ENCODE measurements at regions not wholly inside any gene's neighbourhood (a gene's known extent, or its start where the extent isn't known, plus 50 kb on each side); places are given as distances from the start of the nearest gene placed in this dataset.

DNA sequence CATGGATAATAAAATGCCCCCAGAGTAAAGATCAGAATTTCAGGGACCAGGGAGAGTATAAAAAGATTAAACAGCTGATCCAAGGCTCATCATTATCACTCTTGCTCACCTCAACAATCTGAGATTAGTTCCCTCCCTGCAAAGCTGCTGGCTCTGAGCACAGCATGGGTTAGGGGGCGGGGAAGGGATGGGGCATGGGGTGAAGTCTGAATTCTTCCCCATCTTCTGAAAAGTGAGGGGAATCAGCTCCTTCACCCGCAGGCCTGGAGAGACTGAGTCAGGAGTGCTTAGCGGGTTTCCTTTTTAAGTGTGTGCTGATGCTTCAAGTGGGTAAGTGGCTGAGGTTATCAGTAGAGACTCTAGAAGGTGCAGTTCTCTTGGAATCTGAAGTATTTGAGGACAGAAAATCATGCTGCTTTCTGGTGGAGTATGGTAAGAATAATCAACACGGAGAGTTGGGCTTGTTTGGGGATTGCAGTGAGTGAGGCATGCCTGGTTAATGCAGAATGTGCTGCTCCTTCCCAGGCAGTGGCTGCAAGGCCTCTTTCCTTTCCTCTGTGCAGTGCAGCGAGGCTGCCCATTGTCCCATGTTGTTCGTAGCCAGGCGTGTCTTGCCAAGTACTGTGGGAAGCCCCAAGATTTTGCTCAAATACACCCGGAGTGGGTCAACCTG lies 59.2 kb upstream of the TRAK1 start:
- TF ChIP-seq EZH2 (IDR thresholded peaks at IDR 0.05; ENCODE audit: borderline replicate concordance) (no peak), CTCF (IDR thresholded peaks at IDR 0.05; ENCODE audit: poor library complexity) (no peak), EZH2phosphoT487 (IDR thresholded peaks at IDR 0.05; ENCODE audit: low read depth, severe bottlenecking, unreplicated experiment) (no peak)
- H3K4me1 ChIP-seq (ENCODE audit: insufficient read depth), result peaks cover 37% of the 10 kb centered on the region
- peaks cover 73% of the 10 kb centered on the region for H3K79me2 ChIP-seq
- no peaks in the 10 kb centered on the region for H3K36me3 ChIP-seq (replicated peaks; ENCODE audit: insufficient read depth, low read depth)
- no peak for DNase-seq (ENCODE audit: low spot score)
- 44% methylated on average over 8 of the region's 8 CpGs for WGBS (ENCODE audit: low lambda C conversion rate, missing lambda C conversion rate)
- H3K27ac ChIP-seq, result peak overlapping the region; percentile 61
- peak overlapping the region; percentile 40 for H3K4me2 ChIP-seq
- H3K27me3 ChIP-seq, result no peaks in the 10 kb centered on the region
- no peaks in the 10 kb centered on the region for H3K9me2 ChIP-seq (replicated peaks; ENCODE audit: insufficient read depth)
- H3K9me3 ChIP-seq (ENCODE audit: low read depth), result no peaks in the 10 kb centered on the region
- H3K4me3 ChIP-seq, result no peak overlapping the region
- no peaks in the 10 kb centered on the region for H4K20me1 ChIP-seq (ENCODE audit: insufficient read depth, poor library complexity, severe bottlenecking)
- no peak overlapping the region for H2AFZ ChIP-seq

DNA sequence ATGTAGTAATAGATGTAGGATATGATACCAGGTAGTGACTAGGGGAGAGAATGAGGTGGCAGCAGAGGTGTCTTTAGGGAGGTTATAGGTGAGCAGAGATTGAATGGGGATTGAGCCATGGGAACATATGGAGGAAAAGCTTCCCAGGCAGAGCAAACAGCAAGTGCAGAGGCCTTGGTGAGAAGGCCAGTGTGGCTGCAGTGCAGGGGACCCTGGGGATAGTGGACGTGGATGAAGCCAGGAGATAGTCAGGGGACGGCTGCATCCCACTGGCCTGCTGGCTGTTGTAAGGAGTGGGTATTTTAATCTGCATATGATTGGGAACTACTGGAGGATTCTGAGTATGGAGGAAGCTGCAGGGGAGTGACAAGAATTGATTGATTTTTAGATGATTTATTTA lies 62.7 kb upstream of the TRAK1 start:
- Histone ChIP-seq H3K4me2 (no peak overlapping the region), H3K4me1 (ENCODE audit: insufficient read depth) (peaks cover 50% of the 10 kb centered on the region), H4K20me1 (ENCODE audit: insufficient read depth, poor library complexity, severe bottlenecking) (no peaks in the 10 kb centered on the region), H3K79me2 (peaks cover 59% of the 10 kb centered on the region), H3K9me2 (replicated peaks; ENCODE audit: insufficient read depth) (no peaks in the 10 kb centered on the region), H3K27ac (no peak overlapping the region), H3K4me3 (no peak overlapping the region), H2AFZ (no peak overlapping the region), H3K9me3 (ENCODE audit: low read depth) (no peaks in the 10 kb centered on the region), H3K36me3 (replicated peaks; ENCODE audit: insufficient read depth, low read depth) (no peaks in the 10 kb centered on the region), H3K27me3 (no peaks in the 10 kb centered on the region)
- TF ChIP-seq EZH2 (IDR thresholded peaks at IDR 0.05; ENCODE audit: borderline replicate concordance), result no peak
- TF ChIP-seq CTCF (IDR thresholded peaks at IDR 0.05; ENCODE audit: poor library complexity), result no peak
- no peak for TF ChIP-seq EZH2phosphoT487 (IDR thresholded peaks at IDR 0.05; ENCODE audit: low read depth, severe bottlenecking, unreplicated experiment)
- DNase-seq (ENCODE audit: low spot score), result no peak
- 96% methylated on average over 2 of the region's 2 CpGs for WGBS (ENCODE audit: low lambda C conversion rate, missing lambda C conversion rate)

DNA sequence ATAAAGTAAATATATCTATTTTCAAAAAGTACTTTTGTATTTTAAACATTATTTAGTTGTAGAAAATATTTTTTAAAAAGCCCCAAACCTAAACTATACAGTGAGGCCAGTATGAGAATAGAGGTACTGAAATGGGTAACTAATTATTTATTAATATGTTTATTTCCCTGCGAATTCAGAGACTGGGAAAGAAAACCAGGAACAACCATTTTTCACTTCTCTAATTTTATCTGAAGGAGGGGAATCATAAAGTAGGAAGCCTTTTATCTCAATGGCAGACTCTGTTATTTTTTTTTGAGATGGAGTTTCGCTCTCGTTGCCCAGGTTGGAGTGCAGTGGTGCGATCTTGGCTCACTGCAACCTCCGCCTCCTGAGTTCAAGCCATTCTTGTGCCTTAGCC lies 63.6 kb upstream of the TRAK1 start:
- Histone ChIP-seq H3K4me1 (ENCODE audit: insufficient read depth) (peaks cover 41% of the 10 kb centered on the region), H2AFZ (no peak overlapping the region), H3K79me2 (peaks cover 63% of the 10 kb centered on the region), H3K36me3 (replicated peaks; ENCODE audit: insufficient read depth, low read depth) (no peaks in the 10 kb centered on the region), H3K4me3 (no peak overlapping the region), H3K9me3 (ENCODE audit: low read depth) (no peaks in the 10 kb centered on the region), H4K20me1 (ENCODE audit: insufficient read depth, poor library complexity, severe bottlenecking) (no peaks in the 10 kb centered on the region), H3K27ac (no peak overlapping the region), H3K9me2 (replicated peaks; ENCODE audit: insufficient read depth) (no peaks in the 10 kb centered on the region), H3K27me3 (no peaks in the 10 kb centered on the region), H3K4me2 (no peak overlapping the region)
- 95% methylated on average over 5 of the region's 5 CpGs for WGBS (ENCODE audit: low lambda C conversion rate, missing lambda C conversion rate)
- no peak for TF ChIP-seq EZH2 (IDR thresholded peaks at IDR 0.05; ENCODE audit: borderline replicate concordance)
- TF ChIP-seq CTCF (IDR thresholded peaks at IDR 0.05; ENCODE audit: poor library complexity), result no peak
- no peak for TF ChIP-seq EZH2phosphoT487 (IDR thresholded peaks at IDR 0.05; ENCODE audit: low read depth, severe bottlenecking, unreplicated experiment)
- no peak for DNase-seq (ENCODE audit: low spot score)

Measured in hepatocyte (in vitro differentiated cells).